Activated T-helper 2 cell treated with anti-CD3 and anti-CD28 coated beads, Interferon-gamma antibody, Interleukin-2, Interleukin-4, amounts not matched to agents 10 μg/mL and 5 μg/mL and 100 μg/mL, durations not matched to agents 14 hours and 24 hours and 36 hours (primary cell): ENCODE measurements at regions not wholly inside any gene's neighbourhood (a gene's known extent, or its start where the extent isn't known, plus 50 kb on each side); places are given as distances from the start of the nearest gene placed in this dataset.

ENCODE experiments used
- DNase-seq: peaks from one replicate; pipeline ENCODE4 v3.0.0; 2021; ENCODE audit warnings: low spot score
- H3K27ac Mint-ChIP-seq: one replicate; pipeline ENCODE4 v1.8.0; 2021; ENCODE audit warnings: mixed read lengths
- H3K27me3 Mint-ChIP-seq: one replicate; pipeline ENCODE4 v1.8.0; 2021; ENCODE audit warnings: low read depth, mixed read lengths
- H3K36me3 Mint-ChIP-seq: one replicate; pipeline ENCODE4 v1.8.0; 2021; ENCODE audit warnings: low read depth, mixed read lengths
- H3K4me1 Mint-ChIP-seq: one replicate; pipeline ENCODE4 v1.8.0; 2021; ENCODE audit warnings: low read depth, mixed read lengths
- H3K4me3 Mint-ChIP-seq: one replicate; pipeline ENCODE4 v1.8.0; 2021; ENCODE audit warnings: low read depth, mild to moderate bottlenecking, moderate library complexity, mixed read lengths
- H3K9me3 Mint-ChIP-seq: one replicate; pipeline ENCODE4 v1.8.0; 2021; ENCODE audit warnings: mixed read lengths
- intact Hi-C: fragments of 100-400 bp; cut with micrococcal nuclease; formaldehyde crosslinking; loops from one replicate; pipeline ENCODE4 v1.15.1; 2023

- Mint-ChIP-seq H3K9me3 (no peaks in the 10 kb centered on the region), H3K27ac (peak overlapping the region; percentile 96), H3K4me3 (peak overlapping the region; percentile 86), H3K36me3 (peaks cover 5% of the 10 kb centered on the region), H3K27me3 (no peaks in the 10 kb centered on the region), H3K4me1 (peaks cover 23% of the 10 kb centered on the region)
- DNase-seq, result no peak
- intact Hi-C loops, result loop anchor here (10.0 kb wide), 2 partner anchors 443 to 1013 kb away; no protein-coding TSS in a partner anchor
Measured at GRCh38 chrX:40177489-40177888, 79.7 kb upstream of the BCOR start.

GRCh38 chrX:40177117-40177430, 79.3 kb upstream of the BCOR start:
- peak overlapping the region; percentile 96 for H3K27ac Mint-ChIP-seq
- DNase-seq, result no peak

GRCh38 chrX:40176351-40177116, 78.8 kb upstream of the BCOR start:
- H3K27me3 Mint-ChIP-seq, result no peaks in the 10 kb centered on the region
- H3K9me3 Mint-ChIP-seq, result no peaks in the 10 kb centered on the region
- peaks cover 23% of the 10 kb centered on the region for H3K4me1 Mint-ChIP-seq
- H3K27ac Mint-ChIP-seq, result peak overlapping the region; percentile 96
- intact Hi-C loops, result loop anchor here (10.0 kb wide), 2 partner anchors 442 to 1012 kb away; no protein-coding TSS in a partner anchor
- peak overlapping the region; percentile 86 for H3K4me3 Mint-ChIP-seq
- H3K36me3 Mint-ChIP-seq, result peaks cover 5% of the 10 kb centered on the region
- peak; percentile 68 for DNase-seq

More at GRCh38 chrX:40177117-40177430, 79.3 kb upstream of the BCOR start:
- H3K27me3 Mint-ChIP-seq, result no peaks in the 10 kb centered on the region
- intact Hi-C loops, result loop anchor here (10.0 kb wide), 2 partner anchors 442 to 1012 kb away; no protein-coding TSS in a partner anchor
- peaks cover 23% of the 10 kb centered on the region for H3K4me1 Mint-ChIP-seq
- H3K9me3 Mint-ChIP-seq, result no peaks in the 10 kb centered on the region
- H3K4me3 Mint-ChIP-seq, result peak overlapping the region; percentile 86
- H3K36me3 Mint-ChIP-seq, result peaks cover 5% of the 10 kb centered on the region

GRCh38 chrX:40175511-40176350, 78.0 kb upstream of the BCOR start:
- Mint-ChIP-seq H3K4me1 (peaks cover 27% of the 10 kb centered on the region), H3K9me3 (no peaks in the 10 kb centered on the region), H3K27ac (peak overlapping the region; percentile 96), H3K4me3 (peak overlapping the region; percentile 86), H3K27me3 (no peaks in the 10 kb centered on the region), H3K36me3 (peaks cover 5% of the 10 kb centered on the region)
- peak; percentile 73 for DNase-seq
- intact Hi-C loops, result loop anchor here (2.0 to 10.0 kb wide), 5 partner anchors 23 to 1011 kb away; no protein-coding TSS in a partner anchor

- intact Hi-C loops, result loop anchor here (1.0 to 10.0 kb wide), 12 partner anchors 22 to 1368 kb away; no protein-coding TSS in a partner anchor
Measured at GRCh38 chrX:40174854-40175510, 77.2 kb upstream of the BCOR start.

GRCh38 chrX:40174001-40174853, 76.5 kb upstream of the BCOR start:
- Mint-ChIP-seq H3K27ac (peak overlapping the region; percentile 99), H3K36me3 (peaks cover 5% of the 10 kb centered on the region), H3K4me3 (peak overlapping the region; percentile 89), H3K27me3 (no peaks in the 10 kb centered on the region), H3K4me1 (peaks cover 30% of the 10 kb centered on the region), H3K9me3 (no peaks in the 10 kb centered on the region)
- intact Hi-C loops, result loop anchor here (1.0 to 10.0 kb wide), 12 partner anchors 21 to 1367 kb away; no protein-coding TSS in a partner anchor
- peak; percentile 60 for DNase-seq

More at GRCh38 chrX:40174854-40175510, 77.2 kb upstream of the BCOR start:
- Mint-ChIP-seq H3K4me1 (peaks cover 30% of the 10 kb centered on the region), H3K36me3 (peaks cover 5% of the 10 kb centered on the region), H3K27me3 (no peaks in the 10 kb centered on the region), H3K9me3 (no peaks in the 10 kb centered on the region), H3K27ac (peak overlapping the region; percentile 99), H3K4me3 (peak overlapping the region; percentile 89)
- DNase-seq, result no peak

GRCh38 chrX:40173143-40174000, 75.6 kb upstream of the BCOR start:
- intact Hi-C loops, result loop anchor here (5.0 to 10.0 kb wide), 7 partner anchors 161 to 1366 kb away; no protein-coding TSS in a partner anchor
- Mint-ChIP-seq H3K27ac (peak overlapping the region; percentile 99), H3K4me1 (peaks cover 28% of the 10 kb centered on the region), H3K27me3 (no peaks in the 10 kb centered on the region), H3K4me3 (peak overlapping the region; percentile 89), H3K9me3 (no peaks in the 10 kb centered on the region), H3K36me3 (peaks cover 5% of the 10 kb centered on the region)
- DNase-seq, result no peak

GRCh38 chrX:40172401-40173142, 74.8 kb upstream of the BCOR start:
- H3K4me1 Mint-ChIP-seq, result peaks cover 31% of the 10 kb centered on the region
- intact Hi-C loops, result loop anchor here (5.0 to 10.0 kb wide), 7 partner anchors 160 to 1365 kb away; no protein-coding TSS in a partner anchor
- no peaks in the 10 kb centered on the region for H3K27me3 Mint-ChIP-seq
- H3K36me3 Mint-ChIP-seq, result peaks cover 5% of the 10 kb centered on the region
- peak overlapping the region; percentile 89 for H3K4me3 Mint-ChIP-seq
- H3K9me3 Mint-ChIP-seq, result no peaks in the 10 kb centered on the region
- peak overlapping the region; percentile 99 for H3K27ac Mint-ChIP-seq
- no peak for DNase-seq

GRCh38 chrX:40171513-40172400, 74.0 kb upstream of the BCOR start:
- peak overlapping the region; percentile 84 for H3K4me3 Mint-ChIP-seq

More at GRCh38 chrX:40171513-40172400, 74.0 kb upstream of the BCOR start:
- Mint-ChIP-seq H3K36me3 (peaks cover 5% of the 10 kb centered on the region), H3K9me3 (no peaks in the 10 kb centered on the region), H3K27ac (peak overlapping the region; percentile 99), H3K27me3 (no peaks in the 10 kb centered on the region), H3K4me1 (peaks cover 36% of the 10 kb centered on the region)
- DNase-seq, result no peak
- intact Hi-C loops, result loop anchor here (5.0 to 10.0 kb wide), 7 partner anchors 159 to 1364 kb away; no protein-coding TSS in a partner anchor
